ENCODE measurements at regions not wholly inside any gene's neighbourhood (a gene's known extent, or its start where the extent isn't known, plus 50 kb on each side); places are given as distances from the start of the nearest gene placed in this dataset.
"Not testable (repeated sequence)": the region's sequence is repeated elsewhere in the genome, so short reads cannot be mapped to it uniquely, and the experiment has no call there.

GRCh38 chr1:157306896-157307295 is 168.7 kb upstream of the ETV3 start:
- no peaks in the 10 kb centered on the region for H3K4me1 ChIP-seq
- no peaks in the 10 kb centered on the region for H3K9me3 ChIP-seq (ENCODE audit: control insufficient read depth, low read length)
- no peak overlapping the region for H2AFZ ChIP-seq
- no peaks in the 10 kb centered on the region for H3K27me3 ChIP-seq (ENCODE audit: control insufficient read depth, insufficient read depth, low read length)
- no peak for TF ChIP-seq CTCF (IDR thresholded peaks at IDR 0.05)
- H3K9ac ChIP-seq = no peak overlapping the region
- H3K4me3 ChIP-seq (ENCODE audit: low read depth, low read length) = no peak overlapping the region
- no peaks in the 10 kb centered on the region for H3K79me2 ChIP-seq
- no peak overlapping the region for H3K4me2 ChIP-seq (ENCODE audit: low read length)
- no peaks in the 10 kb centered on the region for H3K36me3 ChIP-seq (ENCODE audit: control insufficient read depth, insufficient read depth, low read length)
- no peak overlapping the region for H3K27ac ChIP-seq

GRCh38 chr1:157304271-157304670 is 166.1 kb upstream of the ETV3 start:
- Histone ChIP-seq H2AFZ (no peak overlapping the region), H3K4me2 (ENCODE audit: low read length) (no peak overlapping the region), H3K9ac (no peak overlapping the region), H3K4me1 (no peaks in the 10 kb centered on the region), H3K9me3 (ENCODE audit: control insufficient read depth, low read length) (no peaks in the 10 kb centered on the region), H3K4me3 (ENCODE audit: low read depth, low read length) (no peak overlapping the region), H3K27ac (no peak overlapping the region), H3K36me3 (ENCODE audit: control insufficient read depth, insufficient read depth, low read length) (no peaks in the 10 kb centered on the region), H3K79me2 (no peaks in the 10 kb centered on the region), H3K27me3 (ENCODE audit: control insufficient read depth, insufficient read depth, low read length) (no peaks in the 10 kb centered on the region)
- TF ChIP-seq CTCF (IDR thresholded peaks at IDR 0.05) = no peak

- Histone ChIP-seq H3K4me2 (ENCODE audit: low read length) (no peak overlapping the region), H3K79me2 (no peaks in the 10 kb centered on the region), H2AFZ (no peak overlapping the region), H3K9me3 (ENCODE audit: control insufficient read depth, low read length) (no peaks in the 10 kb centered on the region), H3K4me1 (no peaks in the 10 kb centered on the region), H3K27me3 (ENCODE audit: control insufficient read depth, insufficient read depth, low read length) (no peaks in the 10 kb centered on the region), H3K36me3 (ENCODE audit: control insufficient read depth, insufficient read depth, low read length) (no peaks in the 10 kb centered on the region), H3K4me3 (ENCODE audit: low read depth, low read length) (no peak overlapping the region), H3K27ac (no peak overlapping the region), H3K9ac (no peak overlapping the region)
- no peak for TF ChIP-seq CTCF (IDR thresholded peaks at IDR 0.05)
These were observed 164.5 kb upstream of the ETV3 start for GRCh38 chr1:157302724-157303123.

- Histone ChIP-seq H3K9ac (no peak overlapping the region), H3K27ac (no peak overlapping the region), H3K4me3 (ENCODE audit: low read depth, low read length) (no peak overlapping the region), H3K27me3 (ENCODE audit: control insufficient read depth, insufficient read depth, low read length) (no peaks in the 10 kb centered on the region), H3K79me2 (no peaks in the 10 kb centered on the region), H3K9me3 (ENCODE audit: control insufficient read depth, low read length) (no peaks in the 10 kb centered on the region), H3K4me1 (no peaks in the 10 kb centered on the region), H3K4me2 (ENCODE audit: low read length) (no peak overlapping the region), H2AFZ (no peak overlapping the region), H3K36me3 (ENCODE audit: control insufficient read depth, insufficient read depth, low read length) (no peaks in the 10 kb centered on the region)
- TF ChIP-seq CTCF (IDR thresholded peaks at IDR 0.05) = no peak
These were observed 164.0 kb upstream of the ETV3 start for GRCh38 chr1:157302199-157302497.

GRCh38 chr1:157301477-157302198 is 163.4 kb upstream of the ETV3 start:
- no peaks in the 10 kb centered on the region for H3K79me2 ChIP-seq
- H3K27me3 ChIP-seq (ENCODE audit: control insufficient read depth, insufficient read depth, low read length) = no peaks in the 10 kb centered on the region
- H3K9ac ChIP-seq = no peak overlapping the region
- no peak overlapping the region for H2AFZ ChIP-seq
- H3K27ac ChIP-seq = no peak overlapping the region
- no peaks in the 10 kb centered on the region for H3K4me1 ChIP-seq
- H3K4me2 ChIP-seq (ENCODE audit: low read length) = no peak overlapping the region
- no peak for TF ChIP-seq CTCF (IDR thresholded peaks at IDR 0.05)
- H3K36me3 ChIP-seq (ENCODE audit: control insufficient read depth, insufficient read depth, low read length) = no peaks in the 10 kb centered on the region
- H3K9me3 ChIP-seq (ENCODE audit: control insufficient read depth, low read length) = no peaks in the 10 kb centered on the region
- H3K4me3 ChIP-seq (ENCODE audit: low read depth, low read length) = no peak overlapping the region

GRCh38 chr1:157294387-157295145 is 156.4 kb upstream of the ETV3 start:
- not testable (repeated sequence) for H3K9me3 ChIP-seq (ENCODE audit: control insufficient read depth, low read length); H3K27ac ChIP-seq; H2AFZ ChIP-seq; H3K36me3 ChIP-seq (ENCODE audit: control insufficient read depth, insufficient read depth, low read length); H3K4me2 ChIP-seq (ENCODE audit: low read length); H3K9ac ChIP-seq; H3K79me2 ChIP-seq; H3K4me3 ChIP-seq (ENCODE audit: low read depth, low read length); H3K27me3 ChIP-seq (ENCODE audit: control insufficient read depth, insufficient read depth, low read length); H3K4me1 ChIP-seq

All from parathyroid adenoma (tissue), 2 donors.